ENCODE measurements at regions not wholly inside any gene's neighbourhood (a gene's known extent, or its start where the extent isn't known, plus 50 kb on each side); places are given as distances from the start of the nearest gene placed in this dataset.

- in situ Hi-C loops (cut with MboI) (no loop called here), intact Hi-C loops (cut with micrococcal nuclease; ENCODE audit: unreplicated experiment) (no loop called here)
- Histone ChIP-seq H3K9me3 (replicated peaks; ENCODE audit: control insufficient read depth, insufficient read depth, low read length) (no peaks in the 10 kb centered on the region), H2AFZ (ENCODE audit: control insufficient read depth, low read depth, low read length) (no peak overlapping the region), H3K27me3 (replicated peaks in 1 of 2; ENCODE audit: control insufficient read depth in 2 of 2, insufficient read depth in 2 of 2, low read length in 1 of 2) (no peaks in the 10 kb centered on the region), H3K4me3 (peak overlapping the region; percentile 80), H3K4me2 (ENCODE audit: control insufficient read depth, insufficient read depth) (peak overlapping the region; percentile 92), H3K27ac (ENCODE audit: control insufficient read depth, insufficient read depth) (peak overlapping the region; percentile 80), H3K4me1 (ENCODE audit: control insufficient read depth, insufficient read depth, low read length) (peaks cover 21% of the 10 kb centered on the region), H3K36me3 (ENCODE audit: control insufficient read depth in 2 of 2, insufficient read depth in 2 of 2, low read length in 1 of 2) (no peaks in the 10 kb centered on the region; a peak in 2 of 4 replicates), H3K9ac (ENCODE audit: control insufficient read depth, insufficient read depth, low read length) (peak overlapping the region; percentile 80), H4K20me1 (ENCODE audit: control insufficient read depth, insufficient read depth) (no peaks in the 10 kb centered on the region), H3K79me2 (ENCODE audit: control insufficient read depth, insufficient read depth, low read length) (peaks cover 58% of the 10 kb centered on the region)
- ChIA-PET RAD21 (ENCODE audit: unreplicated experiment) (interaction anchor here (0.7 to 1.0 kb wide), 2 partner anchors 37 to 39 kb away, joined by 3 read pairs; a partner anchor contains a TSS), SMC1A (ENCODE audit: uncharacterized antibody, unreplicated experiment) (interaction anchor here (0.6 to 2.0 kb wide), 4 partner anchors 34 to 312 kb away, joined by 3 to 13 read pairs (median 3); a partner anchor contains a TSS), POLR2A (interaction anchor here (0.5 to 2.4 kb wide), 4 partner anchors 35 to 213 kb away, joined by 3 to 19 read pairs (median 4); a partner anchor contains a TSS), CTCF (interaction anchor here (1.0 kb wide), 1 partner anchor 39 kb away, joined by 4 read pairs; a partner anchor contains a TSS)
- no TSS peak for BruUV-seq (replicated peaks)
- no peak for DNase-seq (ENCODE audit: low read depth, low spot score)
- no peak for ATAC-seq
- no peak for TF ChIP-seq YY1 (IDR thresholded peaks at IDR 0.05; ENCODE audit: low read depth, low read length)
- no peak for FAIRE-seq
- WGBS (ENCODE audit: insufficient coverage, insufficient replicate concordance, low lambda C conversion rate, missing lambda C conversion rate), result 9% methylated on average over 10 of the region's 10 CpGs
Measured at GRCh38 chr1:149849111-149849946, 50.0 kb upstream of the BOLA1 start.
